Ascending aorta (tissue), 2 donors: ENCODE measurements at regions not wholly inside any gene's neighbourhood (a gene's known extent, or its start where the extent isn't known, plus 50 kb on each side); places are given as distances from the start of the nearest gene placed in this dataset.

Source experiments
- DNase-seq, 2 donors: peaks; one replicate each; pipeline ENCODE4 v3.0.0-alpha.2; 2019; ENCODE audit warnings: low spot score in 2 of 2
- H3K27ac ChIP-seq, 2 donors: fragments of 200-600 bp; sonication (generic); one replicate each; pipeline ENCODE4 v1.5.1; 2016 to 2017; ENCODE audit warnings: mild to moderate bottlenecking in 1 of 2
- H3K27me3 ChIP-seq: fragments of 200-600 bp; sonication (generic); one replicate; pipeline ENCODE4 v1.5.1; 2017
- H3K36me3 ChIP-seq, 2 donors: fragments of 200-600 bp; sonication (generic); one replicate each; pipeline ENCODE4 v1.5.1; 2016
- H3K4me1 ChIP-seq, 2 donors: fragments of 200-600 bp; sonication (generic); one replicate each; pipeline ENCODE4 v1.5.1; 2016 to 2017; ENCODE audit warnings: mild to moderate bottlenecking in 1 of 2
- H3K4me3 ChIP-seq, 2 donors: fragments of 200-600 bp; sonication (generic); one replicate each; pipeline ENCODE4 v1.5.1; 2016 to 2017; ENCODE audit warnings: mild to moderate bottlenecking in 1 of 2
- H3K9me3 ChIP-seq, 2 donors: fragments of 200-600 bp; sonication (generic); one replicate each; pipeline ENCODE4 v1.5.1; 2016
- intact Hi-C: fragments of 100-400 bp; cut with DNase I; formaldehyde crosslinking; loops from one replicate; pipeline ENCODE4 v1.15.1; 2023
- TF ChIP-seq, protein P1 (sequence below), 3 experiments: fragments of 200-600 bp in 2 of 3; fragments of 450-650 bp in 1 of 3; sonication (generic) in 2 of 3; IDR thresholded peaks; one replicate each; pipeline ENCODE4 v1.5.1; 2016 to 2019; ENCODE audit warnings: antibody characterized with exemption in 3 of 3, mild to moderate bottlenecking in 1 of 3, moderate library complexity in 1 of 3

- no peaks in the 10 kb centered on the region for H3K4me1 ChIP-seq
- H3K4me3 ChIP-seq = no peak overlapping the region
- DNase-seq = no peak
- no peak overlapping the region for H3K27ac ChIP-seq
- no peaks in the 10 kb centered on the region for H3K27me3 ChIP-seq
- no peaks in the 10 kb centered on the region for H3K9me3 ChIP-seq
- intact Hi-C loops = no loop called here
- H3K36me3 ChIP-seq = no peaks in the 10 kb centered on the region
- TF ChIP-seq, protein P1, sequence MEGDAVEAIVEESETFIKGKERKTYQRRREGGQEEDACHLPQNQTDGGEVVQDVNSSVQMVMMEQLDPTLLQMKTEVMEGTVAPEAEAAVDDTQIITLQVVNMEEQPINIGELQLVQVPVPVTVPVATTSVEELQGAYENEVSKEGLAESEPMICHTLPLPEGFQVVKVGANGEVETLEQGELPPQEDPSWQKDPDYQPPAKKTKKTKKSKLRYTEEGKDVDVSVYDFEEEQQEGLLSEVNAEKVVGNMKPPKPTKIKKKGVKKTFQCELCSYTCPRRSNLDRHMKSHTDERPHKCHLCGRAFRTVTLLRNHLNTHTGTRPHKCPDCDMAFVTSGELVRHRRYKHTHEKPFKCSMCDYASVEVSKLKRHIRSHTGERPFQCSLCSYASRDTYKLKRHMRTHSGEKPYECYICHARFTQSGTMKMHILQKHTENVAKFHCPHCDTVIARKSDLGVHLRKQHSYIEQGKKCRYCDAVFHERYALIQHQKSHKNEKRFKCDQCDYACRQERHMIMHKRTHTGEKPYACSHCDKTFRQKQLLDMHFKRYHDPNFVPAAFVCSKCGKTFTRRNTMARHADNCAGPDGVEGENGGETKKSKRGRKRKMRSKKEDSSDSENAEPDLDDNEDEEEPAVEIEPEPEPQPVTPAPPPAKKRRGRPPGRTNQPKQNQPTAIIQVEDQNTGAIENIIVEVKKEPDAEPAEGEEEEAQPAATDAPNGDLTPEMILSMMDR (IDR thresholded peaks at IDR 0.05) = no peak
Measured at GRCh38 chr10:65684896-65685295, 1240.9 kb upstream of the LRRTM3 start.

- H3K4me3 ChIP-seq = no peak overlapping the region
- intact Hi-C loops = no loop called here
- TF ChIP-seq, protein P1 (IDR thresholded peaks at IDR 0.05) = no peak
- H3K27ac ChIP-seq = no peak overlapping the region
- H3K9me3 ChIP-seq = no peaks in the 10 kb centered on the region
- no peaks in the 10 kb centered on the region for H3K27me3 ChIP-seq
- DNase-seq = no peak
- no peaks in the 10 kb centered on the region for H3K36me3 ChIP-seq
- H3K4me1 ChIP-seq = no peaks in the 10 kb centered on the region
Measured at GRCh38 chr10:65701168-65701776, 1224.6 kb upstream of the LRRTM3 start.

DNA sequence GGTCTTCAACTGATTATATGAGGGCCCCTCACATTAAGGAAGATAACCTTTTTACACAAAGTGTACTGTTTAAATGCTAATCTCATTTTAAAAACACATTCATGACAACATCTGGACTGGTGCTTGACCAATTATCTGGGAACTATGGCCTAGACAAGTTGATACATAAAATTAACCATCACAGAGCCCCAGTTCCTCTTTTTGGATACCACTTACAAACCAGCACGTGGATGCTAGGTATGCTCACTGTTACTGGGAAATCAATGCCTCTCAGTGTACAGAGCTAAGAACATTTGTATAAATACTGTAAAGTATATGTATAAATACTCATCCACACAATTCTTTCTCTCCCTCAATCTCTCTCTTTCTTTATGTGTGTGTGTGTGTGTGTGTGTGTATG is 1217.8 kb upstream of the LRRTM3 start:
- no peak for DNase-seq

GRCh38 chr10:65710306-65710705 is 1215.5 kb upstream of the LRRTM3 start:
- intact Hi-C loops = no loop called here
- H3K27ac ChIP-seq = no peak overlapping the region
- TF ChIP-seq, protein P1 (IDR thresholded peaks at IDR 0.05) = no peak
- H3K9me3 ChIP-seq = no peaks in the 10 kb centered on the region
- DNase-seq = no peak
- H3K36me3 ChIP-seq = no peaks in the 10 kb centered on the region
- H3K4me3 ChIP-seq = no peak overlapping the region
- no peaks in the 10 kb centered on the region for H3K27me3 ChIP-seq
- no peaks in the 10 kb centered on the region for H3K4me1 ChIP-seq

More for the DNA sequence above, 1217.8 kb upstream of the LRRTM3 start:
- H3K4me1 ChIP-seq = no peaks in the 10 kb centered on the region
- H3K4me3 ChIP-seq = no peak overlapping the region
- no peaks in the 10 kb centered on the region for H3K36me3 ChIP-seq
- H3K27ac ChIP-seq = no peak overlapping the region
- H3K27me3 ChIP-seq = no peaks in the 10 kb centered on the region
- intact Hi-C loops = no loop called here
- H3K9me3 ChIP-seq = no peaks in the 10 kb centered on the region
- TF ChIP-seq, protein P1 (IDR thresholded peaks at IDR 0.05) = no peak

DNA sequence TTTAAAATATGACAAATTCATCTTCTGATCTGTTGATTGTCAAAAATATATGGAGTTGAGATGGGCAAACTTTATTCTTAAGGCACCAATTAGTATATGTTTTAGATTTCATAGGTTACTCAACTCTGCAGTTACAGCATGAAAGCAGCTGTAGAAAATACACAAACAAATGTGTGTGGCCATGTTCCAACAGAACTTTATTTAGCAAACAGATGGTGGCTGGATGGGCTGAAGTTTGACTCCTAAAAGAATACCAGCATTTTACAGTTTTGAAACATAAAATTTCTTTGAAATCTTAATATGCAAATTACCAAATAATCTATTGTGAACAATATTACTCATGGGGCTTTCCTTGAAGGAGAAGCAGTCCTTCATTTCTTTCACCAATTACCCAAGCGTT is 1206.0 kb upstream of the LRRTM3 start:
- Histone ChIP-seq H3K27ac (no peak overlapping the region), H3K4me3 (no peak overlapping the region), H3K9me3 (no peaks in the 10 kb centered on the region), H3K27me3 (no peaks in the 10 kb centered on the region), H3K4me1 (no peaks in the 10 kb centered on the region), H3K36me3 (no peaks in the 10 kb centered on the region)
- intact Hi-C loops = no loop called here
- TF ChIP-seq, protein P1 (IDR thresholded peaks at IDR 0.05) = no peak
- no peak for DNase-seq

DNA sequence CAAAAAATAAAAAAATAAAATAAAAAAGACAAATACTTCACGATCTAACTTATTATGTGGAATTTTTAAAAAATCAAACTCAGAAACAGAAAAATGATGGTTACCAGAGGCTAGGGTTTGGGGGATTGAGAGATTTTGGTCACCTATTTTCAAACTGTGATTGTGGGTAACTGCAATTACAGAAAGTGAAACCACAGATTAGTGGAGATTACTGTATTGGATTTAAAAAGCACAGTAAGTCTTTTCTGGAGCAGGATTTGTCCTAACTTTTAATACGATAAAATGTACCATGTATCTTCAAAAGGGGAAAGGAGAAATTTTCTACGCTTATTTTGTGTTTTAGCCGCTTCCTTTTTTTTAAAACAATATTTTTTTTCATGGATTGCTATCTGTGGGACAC is 1204.9 kb upstream of the LRRTM3 start:
- no peak overlapping the region for H3K27ac ChIP-seq
- intact Hi-C loops = no loop called here
- no peak for DNase-seq
- H3K27me3 ChIP-seq = no peaks in the 10 kb centered on the region
- H3K4me3 ChIP-seq = no peak overlapping the region
- no peaks in the 10 kb centered on the region for H3K9me3 ChIP-seq
- no peaks in the 10 kb centered on the region for H3K36me3 ChIP-seq
- TF ChIP-seq, protein P1 (IDR thresholded peaks at IDR 0.05) = no peak
- no peaks in the 10 kb centered on the region for H3K4me1 ChIP-seq
